Nephron (organoid): ENCODE measurements at regions not wholly inside any gene's neighbourhood (a gene's known extent, or its start where the extent isn't known, plus 50 kb on each side); places are given as distances from the start of the nearest gene placed in this dataset.

Source experiments
- H3K27ac Mint-ChIP-seq, 3 experiments: 2 replicates each; pipeline ENCODE4 v1.8.0; 2020; ENCODE audit warnings: mixed read lengths in 3 of 3, mild to moderate bottlenecking in 2 of 3, moderate library complexity in 1 of 3
- H3K27me3 Mint-ChIP-seq: 2 replicates; pipeline ENCODE4 v1.8.0; 2021; ENCODE audit warnings: low read depth, mild to moderate bottlenecking, moderate library complexity, mixed read lengths
- H3K36me3 Mint-ChIP-seq: 2 replicates; pipeline ENCODE4 v1.8.0; 2020; ENCODE audit warnings: low read depth, mixed read lengths
- H3K4me1 Mint-ChIP-seq: 2 replicates; pipeline ENCODE4 v1.8.0; 2020; ENCODE audit warnings: mixed read lengths
- H3K4me3 Mint-ChIP-seq, 3 experiments: 2 replicates each; pipeline ENCODE4 v1.8.0; 2020; ENCODE audit warnings: mild to moderate bottlenecking in 3 of 3, mixed read lengths in 3 of 3, moderate library complexity in 2 of 3
- H3K9me3 Mint-ChIP-seq: 2 replicates; pipeline ENCODE4 v1.8.0; 2020; ENCODE audit warnings: mixed read lengths
- TF ChIP-seq, protein P1 (sequence below), 3 experiments: fragments of 200-600 bp; sonication (generic); IDR thresholded peaks; one replicate each; pipeline ENCODE4 v1.5.0; 2021; ENCODE audit warnings: antibody characterized with exemption in 3 of 3; ENCODE audit not compliant: unreplicated experiment in 3 of 3

DNA sequence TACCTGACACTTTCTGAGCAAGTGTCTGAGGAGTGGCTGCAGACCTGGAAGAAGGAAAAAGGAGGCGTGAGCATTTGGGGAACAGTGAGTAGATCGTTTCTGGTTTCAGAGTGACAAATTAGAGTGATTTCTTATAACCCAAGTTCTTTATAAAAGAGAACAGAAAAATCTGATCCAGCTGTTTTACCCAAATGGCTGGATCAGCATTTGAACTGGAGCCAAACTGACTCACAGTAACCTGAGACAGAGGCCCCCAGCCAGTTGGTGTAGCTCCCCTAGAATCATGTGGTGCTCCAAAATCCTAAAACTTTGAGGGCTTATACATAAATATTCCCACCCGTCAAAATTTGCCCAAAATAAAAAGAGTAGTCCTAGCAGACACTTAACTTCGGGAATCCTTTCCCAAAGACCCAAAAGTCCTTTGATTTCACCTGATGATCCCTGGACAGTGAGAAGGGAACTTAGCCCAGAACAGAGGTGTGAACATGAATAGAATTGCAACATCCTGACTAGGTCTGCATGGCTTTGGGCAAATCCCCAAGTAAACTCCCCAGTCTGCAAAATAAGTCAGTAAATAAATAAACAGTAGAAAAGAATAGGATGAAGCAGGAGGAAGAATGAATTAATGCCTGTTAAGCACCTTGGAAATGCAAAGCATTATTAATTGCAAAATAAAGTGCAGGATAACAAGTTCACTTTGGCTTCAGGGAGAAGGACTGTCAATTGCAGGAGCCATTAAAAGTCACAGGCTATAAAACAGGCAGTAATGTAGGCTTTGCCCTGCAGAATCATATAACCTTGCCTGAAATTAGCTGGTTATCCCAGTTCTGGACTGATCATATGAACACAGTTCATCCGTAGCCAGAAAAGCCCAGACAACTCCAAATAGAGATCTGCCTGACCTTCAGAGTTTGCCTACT is 262.0 kb upstream of the JARID2 start:
- H3K4me3 Mint-ChIP-seq: peak overlapping the region in 2 of 3 experiments; percentile 24 to 38
- H3K27me3 Mint-ChIP-seq: peaks cover 9% of the 10 kb centered on the region
- no peaks in the 10 kb centered on the region for H3K36me3 Mint-ChIP-seq
- no peaks in the 10 kb centered on the region for H3K9me3 Mint-ChIP-seq
- TF ChIP-seq, protein P1, sequence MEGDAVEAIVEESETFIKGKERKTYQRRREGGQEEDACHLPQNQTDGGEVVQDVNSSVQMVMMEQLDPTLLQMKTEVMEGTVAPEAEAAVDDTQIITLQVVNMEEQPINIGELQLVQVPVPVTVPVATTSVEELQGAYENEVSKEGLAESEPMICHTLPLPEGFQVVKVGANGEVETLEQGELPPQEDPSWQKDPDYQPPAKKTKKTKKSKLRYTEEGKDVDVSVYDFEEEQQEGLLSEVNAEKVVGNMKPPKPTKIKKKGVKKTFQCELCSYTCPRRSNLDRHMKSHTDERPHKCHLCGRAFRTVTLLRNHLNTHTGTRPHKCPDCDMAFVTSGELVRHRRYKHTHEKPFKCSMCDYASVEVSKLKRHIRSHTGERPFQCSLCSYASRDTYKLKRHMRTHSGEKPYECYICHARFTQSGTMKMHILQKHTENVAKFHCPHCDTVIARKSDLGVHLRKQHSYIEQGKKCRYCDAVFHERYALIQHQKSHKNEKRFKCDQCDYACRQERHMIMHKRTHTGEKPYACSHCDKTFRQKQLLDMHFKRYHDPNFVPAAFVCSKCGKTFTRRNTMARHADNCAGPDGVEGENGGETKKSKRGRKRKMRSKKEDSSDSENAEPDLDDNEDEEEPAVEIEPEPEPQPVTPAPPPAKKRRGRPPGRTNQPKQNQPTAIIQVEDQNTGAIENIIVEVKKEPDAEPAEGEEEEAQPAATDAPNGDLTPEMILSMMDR (IDR thresholded peaks at IDR 0.05; ENCODE audit: unreplicated experiment in 3 of 3): no peak
- H3K4me1 Mint-ChIP-seq: peaks cover 29% of the 10 kb centered on the region
- H3K27ac Mint-ChIP-seq: peak overlapping the region; percentile 27 to 66 (median 50)

DNA sequence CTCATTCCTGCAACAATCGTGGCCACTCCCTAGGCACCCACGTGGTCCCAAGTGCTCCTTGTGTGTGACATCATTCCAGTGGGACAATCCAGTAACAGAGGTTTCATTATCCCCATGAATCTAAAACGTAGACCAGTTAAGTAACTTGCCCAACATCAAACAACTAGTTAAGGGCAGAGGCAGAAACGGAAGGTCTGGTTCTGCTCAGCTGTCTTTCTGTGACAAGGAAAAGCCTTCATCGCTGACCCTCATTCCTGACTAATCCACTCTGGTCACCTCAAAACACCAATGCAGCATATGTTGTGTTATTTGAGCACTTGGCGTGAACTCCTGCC is 261.4 kb upstream of the JARID2 start:
- peaks cover 29% of the 10 kb centered on the region for H3K4me1 Mint-ChIP-seq
- H3K4me3 Mint-ChIP-seq: peak overlapping the region in 2 of 3 experiments; percentile 24 to 38
- H3K36me3 Mint-ChIP-seq: no peaks in the 10 kb centered on the region
- TF ChIP-seq, protein P1 (IDR thresholded peaks at IDR 0.05; ENCODE audit: unreplicated experiment in 3 of 3): no peak
- H3K9me3 Mint-ChIP-seq: no peaks in the 10 kb centered on the region
- peaks cover 9% of the 10 kb centered on the region for H3K27me3 Mint-ChIP-seq
- peak overlapping the region; percentile 27 to 66 (median 50) for H3K27ac Mint-ChIP-seq

DNA sequence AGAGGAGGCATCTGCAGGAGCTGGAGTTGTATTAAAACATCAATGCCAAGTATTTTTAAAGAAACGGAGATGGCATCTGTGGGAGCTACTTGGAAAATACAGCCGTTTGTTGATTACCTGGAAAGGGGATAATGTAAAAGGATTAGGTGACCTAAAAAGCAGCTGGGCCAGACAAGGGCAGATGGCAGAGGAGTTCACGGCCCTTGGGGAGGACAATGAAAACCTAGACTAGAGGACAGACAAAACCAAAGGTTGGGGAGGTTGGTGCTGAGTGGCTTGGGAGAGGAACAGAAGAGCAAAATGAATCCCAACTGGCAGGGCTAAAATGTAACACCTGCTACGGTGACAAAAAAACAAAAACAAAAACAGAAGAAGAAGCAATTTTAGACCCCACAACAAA is 260.5 kb upstream of the JARID2 start:
- Mint-ChIP-seq H3K27ac (peak overlapping the region in 2 of 3 experiments; percentile 50 to 66), H3K9me3 (no peaks in the 10 kb centered on the region), H3K4me3 (no peak overlapping the region), H3K36me3 (no peaks in the 10 kb centered on the region), H3K4me1 (peaks cover 29% of the 10 kb centered on the region), H3K27me3 (peaks cover 9% of the 10 kb centered on the region)
- TF ChIP-seq, protein P1 (IDR thresholded peaks at IDR 0.05; ENCODE audit: unreplicated experiment in 3 of 3): no peak

DNA sequence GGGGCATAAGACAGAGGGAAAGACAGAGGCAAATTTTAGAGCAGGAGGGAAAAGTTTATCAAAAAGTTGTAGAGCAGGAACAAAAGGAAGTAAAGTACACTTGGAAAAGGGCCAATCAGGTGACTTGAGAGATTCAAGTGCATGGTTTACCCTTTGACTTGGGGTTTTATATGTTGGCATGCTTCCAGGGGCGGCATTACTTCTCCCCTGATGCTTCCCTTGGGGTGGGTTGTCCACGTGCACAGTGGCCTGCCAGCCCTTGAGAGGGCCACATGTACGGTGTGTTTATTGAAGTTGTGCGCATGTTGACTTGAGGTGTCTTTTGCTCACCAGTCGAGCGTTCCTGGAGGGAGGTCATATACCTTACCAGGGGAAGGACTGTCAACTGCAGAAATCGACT is 259.5 kb upstream of the JARID2 start:
- Mint-ChIP-seq H3K36me3 (no peaks in the 10 kb centered on the region), H3K27me3 (peaks cover 9% of the 10 kb centered on the region), H3K4me3 (no peak overlapping the region), H3K27ac (no peak overlapping the region), H3K9me3 (no peaks in the 10 kb centered on the region), H3K4me1 (peaks cover 29% of the 10 kb centered on the region)
- TF ChIP-seq, protein P1 (IDR thresholded peaks at IDR 0.05; ENCODE audit: unreplicated experiment in 3 of 3): no peak

DNA sequence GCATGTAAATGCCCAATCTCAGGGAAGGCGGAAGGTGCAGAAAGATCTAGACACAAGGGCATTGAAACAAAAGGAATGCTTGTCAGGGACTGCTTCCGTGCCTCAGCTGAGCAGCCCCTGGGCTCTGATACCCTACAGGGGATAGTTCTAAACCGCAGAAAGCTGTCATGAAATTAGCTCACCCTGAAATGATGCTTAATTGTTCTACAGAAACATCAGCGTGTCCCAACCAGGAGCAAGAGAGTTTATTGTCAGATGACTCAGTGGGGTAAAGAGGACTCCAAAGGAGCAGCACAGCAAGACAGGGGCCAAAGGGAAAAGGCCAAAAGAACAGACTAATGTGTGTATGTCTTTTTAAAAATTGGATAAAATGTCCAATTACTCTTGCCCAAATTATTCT is 258.4 kb upstream of the JARID2 start:
- Mint-ChIP-seq H3K9me3 (no peaks in the 10 kb centered on the region), H3K27ac (no peak overlapping the region), H3K36me3 (no peaks in the 10 kb centered on the region), H3K4me1 (peaks cover 24% of the 10 kb centered on the region), H3K27me3 (peaks cover 9% of the 10 kb centered on the region), H3K4me3 (no peak overlapping the region)
- TF ChIP-seq, protein P1 (IDR thresholded peaks at IDR 0.05; ENCODE audit: unreplicated experiment in 3 of 3): no peak

DNA sequence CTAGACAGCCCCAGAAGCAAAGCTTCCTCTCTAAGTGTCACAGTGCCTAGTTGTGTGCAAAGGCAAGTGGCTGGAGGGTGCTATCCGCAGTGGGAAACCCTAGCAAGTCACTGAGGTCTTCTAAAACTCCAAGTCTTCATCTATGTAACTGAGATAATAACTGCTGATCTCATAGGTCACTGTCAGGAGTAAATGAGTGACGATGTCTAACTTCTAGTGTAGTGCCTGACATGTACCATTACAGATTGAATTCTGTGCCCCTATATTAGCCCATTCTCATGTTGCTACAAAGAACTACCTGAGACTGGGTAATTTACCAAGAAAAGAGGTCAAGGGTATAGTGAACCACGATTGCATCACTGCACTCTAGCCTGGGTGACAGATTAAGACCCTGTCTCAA is 253.5 kb upstream of the JARID2 start:
- Mint-ChIP-seq H3K9me3 (no peaks in the 10 kb centered on the region), H3K4me3 (no peak overlapping the region), H3K36me3 (no peaks in the 10 kb centered on the region), H3K27me3 (no peaks in the 10 kb centered on the region), H3K27ac (no peak overlapping the region), H3K4me1 (no peaks in the 10 kb centered on the region)
- TF ChIP-seq, protein P1 (IDR thresholded peaks at IDR 0.05; ENCODE audit: unreplicated experiment in 3 of 3): no peak
